GM12872 (cell line): ENCODE measurements at regions not wholly inside any gene's neighbourhood (a gene's known extent, or its start where the extent isn't known, plus 50 kb on each side); places are given as distances from the start of the nearest gene placed in this dataset.

Source experiments
- TF ChIP-seq, protein P1 (sequence below): IDR thresholded peaks from 3 replicates; pipeline ENCODE4 v1.5.1; 2011; ENCODE audit warnings: low read depth, mild to moderate bottlenecking, low read length, moderate library complexity; ENCODE audit not compliant: insufficient read depth

DNA sequence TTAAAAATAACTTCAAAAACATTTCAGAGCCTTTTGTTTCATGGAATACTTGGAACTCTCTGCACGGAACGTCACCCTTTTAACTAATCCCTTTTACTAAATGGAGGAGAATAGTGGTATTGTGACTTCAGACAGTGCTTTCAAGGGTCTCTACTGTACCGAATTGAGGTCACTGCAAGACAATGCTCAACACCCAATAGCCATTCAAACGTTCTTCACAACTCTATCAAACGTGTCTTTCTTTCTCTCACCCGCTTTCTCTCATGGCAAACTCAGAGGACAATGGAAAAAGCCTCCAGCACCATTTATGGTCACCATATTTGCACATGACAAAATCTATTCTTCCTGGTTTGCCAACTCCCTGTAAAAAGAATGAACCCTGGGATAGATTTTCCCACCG lies 132.1 kb upstream of the SOX5 start:
- TF ChIP-seq, protein P1, sequence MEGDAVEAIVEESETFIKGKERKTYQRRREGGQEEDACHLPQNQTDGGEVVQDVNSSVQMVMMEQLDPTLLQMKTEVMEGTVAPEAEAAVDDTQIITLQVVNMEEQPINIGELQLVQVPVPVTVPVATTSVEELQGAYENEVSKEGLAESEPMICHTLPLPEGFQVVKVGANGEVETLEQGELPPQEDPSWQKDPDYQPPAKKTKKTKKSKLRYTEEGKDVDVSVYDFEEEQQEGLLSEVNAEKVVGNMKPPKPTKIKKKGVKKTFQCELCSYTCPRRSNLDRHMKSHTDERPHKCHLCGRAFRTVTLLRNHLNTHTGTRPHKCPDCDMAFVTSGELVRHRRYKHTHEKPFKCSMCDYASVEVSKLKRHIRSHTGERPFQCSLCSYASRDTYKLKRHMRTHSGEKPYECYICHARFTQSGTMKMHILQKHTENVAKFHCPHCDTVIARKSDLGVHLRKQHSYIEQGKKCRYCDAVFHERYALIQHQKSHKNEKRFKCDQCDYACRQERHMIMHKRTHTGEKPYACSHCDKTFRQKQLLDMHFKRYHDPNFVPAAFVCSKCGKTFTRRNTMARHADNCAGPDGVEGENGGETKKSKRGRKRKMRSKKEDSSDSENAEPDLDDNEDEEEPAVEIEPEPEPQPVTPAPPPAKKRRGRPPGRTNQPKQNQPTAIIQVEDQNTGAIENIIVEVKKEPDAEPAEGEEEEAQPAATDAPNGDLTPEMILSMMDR = no peak

DNA sequence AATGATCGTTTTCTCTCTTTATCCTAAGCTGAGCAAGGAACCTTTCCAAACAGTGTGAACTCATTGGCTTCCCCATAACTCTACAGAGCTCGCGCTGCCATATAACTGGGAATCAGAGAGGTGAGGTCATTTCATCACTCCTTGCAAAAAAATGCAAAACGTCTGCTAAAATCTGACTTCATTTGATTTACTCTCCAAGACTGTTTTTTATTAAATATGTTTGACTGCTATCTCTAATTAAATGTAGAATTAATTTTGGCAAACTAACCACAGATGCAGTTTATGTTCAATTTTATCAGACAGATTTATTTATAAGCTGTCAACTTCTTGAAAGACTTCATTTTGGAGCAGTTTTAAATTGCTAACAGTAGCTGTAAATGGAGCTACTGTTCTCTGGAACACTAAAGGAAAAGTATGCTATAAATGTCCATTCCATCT lies 131.6 kb upstream of the SOX5 start:
- TF ChIP-seq, protein P1 = no peak

DNA sequence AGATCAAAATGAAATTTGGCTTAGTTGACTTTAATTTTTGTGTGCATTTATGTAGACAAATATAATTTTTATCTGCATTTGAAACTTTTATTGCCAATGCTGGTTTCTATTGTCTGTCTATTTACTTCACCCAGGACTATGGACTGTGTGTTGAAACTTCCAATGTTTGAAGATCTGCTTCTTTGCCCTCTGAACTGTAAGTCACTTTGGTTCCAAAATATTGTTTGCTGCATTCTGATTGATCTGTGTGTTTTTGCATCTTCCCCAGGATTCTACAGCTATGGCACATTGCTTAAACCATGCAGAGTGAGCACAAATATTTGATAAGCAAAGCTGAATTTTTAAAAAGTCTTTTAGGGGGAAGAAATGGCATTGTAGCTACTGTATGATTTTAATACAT lies 131.0 kb upstream of the SOX5 start:
- TF ChIP-seq, protein P1 = no peak

DNA sequence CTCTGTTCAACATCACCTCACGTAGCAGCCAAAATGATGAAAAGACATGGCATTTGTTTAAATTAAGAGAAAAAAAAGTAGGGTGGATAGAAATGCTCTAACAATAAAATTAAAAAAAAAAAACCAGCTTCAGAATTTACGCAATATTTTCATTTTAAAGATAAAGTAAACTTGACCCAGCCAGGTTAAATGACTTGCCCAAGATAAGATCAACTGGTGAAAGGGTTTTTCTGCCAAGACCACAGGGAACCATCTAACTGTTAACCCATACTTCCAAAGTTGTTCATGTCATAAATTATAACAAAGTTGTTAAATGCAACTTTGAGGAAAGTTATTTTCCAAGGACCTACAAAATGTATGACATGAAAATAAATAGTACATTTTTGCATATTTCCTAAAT lies 129.6 kb upstream of the SOX5 start:
- TF ChIP-seq, protein P1 = no peak

DNA sequence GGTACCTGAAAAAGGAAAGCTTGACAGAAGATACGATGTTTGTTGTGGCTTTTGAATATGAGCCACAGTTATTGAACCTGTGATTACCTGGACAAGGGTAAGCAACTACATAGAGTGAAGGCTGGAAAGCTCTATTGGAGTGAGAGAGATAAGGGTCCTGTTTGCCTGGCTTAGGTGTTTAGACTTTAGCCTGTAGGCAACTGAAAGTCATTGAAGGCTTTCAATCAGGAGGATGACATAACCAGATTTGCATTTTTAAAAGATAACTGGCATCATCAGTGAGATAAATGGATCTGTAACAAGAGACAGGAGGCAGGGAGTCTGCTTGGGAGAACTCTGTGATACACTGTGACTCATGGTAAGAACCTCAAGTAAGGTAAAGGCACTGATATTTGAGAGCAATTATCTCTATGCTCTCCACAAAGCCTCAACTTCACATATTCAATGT lies 128.9 kb upstream of the SOX5 start:
- TF ChIP-seq, protein P1 = no peak

DNA sequence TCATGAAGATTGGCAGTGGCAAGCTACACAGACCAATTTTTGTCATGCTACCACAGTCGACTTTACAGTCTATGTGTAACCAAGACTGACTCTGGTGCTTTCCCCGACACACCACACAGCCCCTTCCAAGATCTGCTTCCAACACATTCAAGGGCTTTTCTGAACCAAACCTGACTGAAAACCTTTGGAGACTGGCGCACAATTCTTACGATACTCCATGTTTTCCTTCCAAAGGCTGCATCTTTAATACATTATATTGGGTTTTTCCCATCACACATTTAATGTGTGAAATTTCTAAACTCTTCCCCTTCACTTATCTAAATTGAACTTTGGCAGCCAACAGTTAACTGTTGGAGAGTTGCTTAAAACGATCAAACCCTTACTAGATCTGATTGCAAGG lies 127.7 kb upstream of the SOX5 start:
- TF ChIP-seq, protein P1 = no peak

DNA sequence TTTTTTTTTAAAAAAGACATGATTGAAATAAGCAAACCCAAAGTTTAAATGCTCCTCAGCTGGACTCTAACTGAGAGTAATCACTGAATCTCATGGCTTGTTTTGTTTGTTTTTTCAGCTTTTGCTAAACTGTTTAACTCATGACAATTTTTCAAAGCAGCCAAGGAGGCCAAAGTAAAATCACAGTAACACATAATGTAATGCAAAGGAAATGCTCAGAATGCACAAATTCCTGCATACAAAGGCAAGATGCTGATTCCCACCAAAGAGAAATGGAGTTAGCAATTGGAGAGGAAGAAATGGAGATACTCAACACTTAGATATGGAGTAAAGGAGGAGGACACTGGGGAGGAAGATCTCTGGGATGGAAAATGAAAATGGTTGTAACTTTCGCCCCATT lies 126.2 kb upstream of the SOX5 start:
- TF ChIP-seq, protein P1 = no peak
